ENCODE measurements at regions not wholly inside any gene's neighbourhood (a gene's known extent, or its start where the extent isn't known, plus 50 kb on each side); places are given as distances from the start of the nearest gene placed in this dataset.

- H3K4me1 ChIP-seq = peaks cover 1 to 19% of the 10 kb centered on the region in 2 donors
- DNase-seq (no peak), ATAC-seq (no peak)
- TF ChIP-seq POLR2A (IDR thresholded peaks at IDR 0.05) = no peak
- TF ChIP-seq CTCF (IDR thresholded peaks at IDR 0.05 in 4 of 5, conservative IDR thresholded peaks at IDR 0.05 in 1 of 5) = no peak
- H3K27me3 ChIP-seq = no peaks in the 10 kb centered on the region
- H3K9me3 ChIP-seq = no peaks in the 10 kb centered on the region
- no peak overlapping the region for H3K27ac ChIP-seq
- in situ Hi-C loops (cut with MboI; ENCODE audit: low sequenced_read_pairs in 4 of 4) (no loop called here), intact Hi-C loops (cut with DNase I; ENCODE audit: low total_unique reads) (no loop called here)
- no peaks in the 10 kb centered on the region for H3K36me3 ChIP-seq
- H3K4me3 ChIP-seq = no peak overlapping the region
Measured at GRCh38 chr6:14361956-14362587, 244.5 kb downstream of the CD83 start.

- TF ChIP-seq POLR2A (IDR thresholded peaks at IDR 0.05) = no peak
- no peak for TF ChIP-seq CTCF (IDR thresholded peaks at IDR 0.05 in 4 of 5, conservative IDR thresholded peaks at IDR 0.05 in 1 of 5)
- H3K4me3 ChIP-seq = no peak overlapping the region
- ATAC-seq (no peak), DNase-seq (no peak)
- H3K27ac ChIP-seq = no peak overlapping the region
- no peaks in the 10 kb centered on the region for H3K27me3 ChIP-seq
- in situ Hi-C loops (cut with MboI; ENCODE audit: low sequenced_read_pairs in 4 of 4) (no loop called here), intact Hi-C loops (cut with DNase I; ENCODE audit: low total_unique reads) (no loop called here)
- H3K36me3 ChIP-seq = no peaks in the 10 kb centered on the region
- peaks cover 6 to 24% of the 10 kb centered on the region in 2 donors for H3K4me1 ChIP-seq
- no peaks in the 10 kb centered on the region for H3K9me3 ChIP-seq
Measured at GRCh38 chr6:14364370-14364769, 246.8 kb downstream of the CD83 start.

GRCh38 chr6:14365393-14365792, 247.8 kb downstream of the CD83 start:
- Histone ChIP-seq H3K9me3 (no peaks in the 10 kb centered on the region), H3K4me1 (peaks cover 6 to 24% of the 10 kb centered on the region in 2 donors)
- TF ChIP-seq CTCF (IDR thresholded peaks at IDR 0.05 in 4 of 5, conservative IDR thresholded peaks at IDR 0.05 in 1 of 5) = no peak
- TF ChIP-seq POLR2A (IDR thresholded peaks at IDR 0.05) = no peak

GRCh38 chr6:14366315-14366714, 248.7 kb downstream of the CD83 start:
- Histone ChIP-seq H3K4me3 (no peak overlapping the region), H3K27me3 (no peaks in the 10 kb centered on the region), H3K27ac (no peak overlapping the region), H3K4me1 (peaks cover 6 to 20% of the 10 kb centered on the region in 2 donors), H3K9me3 (no peaks in the 10 kb centered on the region), H3K36me3 (no peaks in the 10 kb centered on the region)
- TF ChIP-seq POLR2A (IDR thresholded peaks at IDR 0.05) = no peak
- TF ChIP-seq CTCF (IDR thresholded peaks at IDR 0.05 in 4 of 5, conservative IDR thresholded peaks at IDR 0.05 in 1 of 5) = no peak
- in situ Hi-C loops (cut with MboI; ENCODE audit: low sequenced_read_pairs in 4 of 4) (no loop called here), intact Hi-C loops (cut with DNase I; ENCODE audit: low total_unique reads) (no loop called here)
- DNase-seq = no peak
- no peak for ATAC-seq

More at GRCh38 chr6:14365393-14365792, 247.8 kb downstream of the CD83 start:
- ATAC-seq = no peak
- H3K27ac ChIP-seq = no peak overlapping the region
- DNase-seq = no peak
- H3K27me3 ChIP-seq = no peaks in the 10 kb centered on the region
- no peaks in the 10 kb centered on the region for H3K36me3 ChIP-seq
- H3K4me3 ChIP-seq = no peak overlapping the region
- in situ Hi-C loops (cut with MboI; ENCODE audit: low sequenced_read_pairs in 4 of 4) (no loop called here), intact Hi-C loops (cut with DNase I; ENCODE audit: low total_unique reads) (no loop called here)

GRCh38 chr6:14366872-14367271, 249.3 kb downstream of the CD83 start:
- DNase-seq = peak in 1 of 2 donors; percentile 20
- Histone ChIP-seq H3K27me3 (no peaks in the 10 kb centered on the region), H3K9me3 (no peaks in the 10 kb centered on the region), H3K4me1 (peaks cover 6 to 15% of the 10 kb centered on the region in 2 donors), H3K27ac (no peak overlapping the region), H3K4me3 (no peak overlapping the region), H3K36me3 (no peaks in the 10 kb centered on the region)
- intact Hi-C loops (cut with DNase I; ENCODE audit: low total_unique reads) = no loop called here
- peak; percentile 61 to 93 for ATAC-seq
- TF ChIP-seq CTCF (IDR thresholded peaks at IDR 0.05 in 4 of 5, conservative IDR thresholded peaks at IDR 0.05 in 1 of 5) = no peak
- TF ChIP-seq POLR2A (IDR thresholded peaks at IDR 0.05) = no peak
- in situ Hi-C loops (cut with MboI; ENCODE audit: low sequenced_read_pairs in 4 of 4) = no loop called here
